ENCODE measurements at regions not wholly inside any gene's neighbourhood (a gene's known extent, or its start where the extent isn't known, plus 50 kb on each side); places are given as distances from the start of the nearest gene placed in this dataset.

GRCh38 chr13:23060959-23061358 is 119.8 kb upstream of the SGCG start:
- no peaks in the 10 kb centered on the region for H3K9me3 ChIP-seq
- no peaks in the 10 kb centered on the region for H3K4me1 ChIP-seq (ENCODE audit: control insufficient read depth in 1 of 2, insufficient read depth in 1 of 2, low read depth in 1 of 2, low read length in 1 of 2)
- H3K36me3 ChIP-seq: no peaks in the 10 kb centered on the region
- H3K27ac ChIP-seq: no peak overlapping the region
- H3K4me3 ChIP-seq (ENCODE audit: low read depth in 1 of 2, low read length in 1 of 2): no peak overlapping the region
- TF ChIP-seq CTCF (IDR thresholded peaks at IDR 0.05): no peak
- no peaks in the 10 kb centered on the region for H3K27me3 ChIP-seq

GRCh38 chr13:23067129-23067528 is 113.7 kb upstream of the SGCG start:
- Histone ChIP-seq H3K4me1 (ENCODE audit: control insufficient read depth in 1 of 2, insufficient read depth in 1 of 2, low read depth in 1 of 2, low read length in 1 of 2) (no peaks in the 10 kb centered on the region), H3K27ac (no peak overlapping the region), H3K4me3 (ENCODE audit: low read depth in 1 of 2, low read length in 1 of 2) (no peak overlapping the region), H3K9me3 (no peaks in the 10 kb centered on the region), H3K27me3 (no peaks in the 10 kb centered on the region), H3K36me3 (no peaks in the 10 kb centered on the region)
- TF ChIP-seq CTCF (IDR thresholded peaks at IDR 0.05): no peak

- H3K4me1 ChIP-seq (ENCODE audit: control insufficient read depth in 1 of 2, insufficient read depth in 1 of 2, low read depth in 1 of 2, low read length in 1 of 2): no peaks in the 10 kb centered on the region
- H3K27me3 ChIP-seq: no peaks in the 10 kb centered on the region
- no peak overlapping the region for H3K4me3 ChIP-seq (ENCODE audit: low read depth in 1 of 2, low read length in 1 of 2)
- H3K9me3 ChIP-seq: no peaks in the 10 kb centered on the region
- H3K36me3 ChIP-seq: no peaks in the 10 kb centered on the region
- H3K27ac ChIP-seq: no peak overlapping the region
- no peak for TF ChIP-seq CTCF (IDR thresholded peaks at IDR 0.05)
These were observed 111.2 kb upstream of the SGCG start for GRCh38 chr13:23069566-23069965.

- Histone ChIP-seq H3K9me3 (no peaks in the 10 kb centered on the region), H3K4me1 (ENCODE audit: control insufficient read depth in 1 of 2, insufficient read depth in 1 of 2, low read depth in 1 of 2, low read length in 1 of 2) (no peaks in the 10 kb centered on the region), H3K4me3 (ENCODE audit: low read depth in 1 of 2, low read length in 1 of 2) (no peak overlapping the region), H3K27me3 (no peaks in the 10 kb centered on the region), H3K27ac (no peak overlapping the region), H3K36me3 (no peaks in the 10 kb centered on the region)
- TF ChIP-seq CTCF (IDR thresholded peaks at IDR 0.05): no peak
These were observed 106.5 kb upstream of the SGCG start for GRCh38 chr13:23074075-23074828.

- no peaks in the 10 kb centered on the region for H3K36me3 ChIP-seq
- H3K4me1 ChIP-seq (ENCODE audit: control insufficient read depth in 1 of 2, insufficient read depth in 1 of 2, low read depth in 1 of 2, low read length in 1 of 2): no peaks in the 10 kb centered on the region
- H3K9me3 ChIP-seq: no peaks in the 10 kb centered on the region
- no peak overlapping the region for H3K4me3 ChIP-seq (ENCODE audit: low read depth in 1 of 2, low read length in 1 of 2)
- no peaks in the 10 kb centered on the region for H3K27me3 ChIP-seq
- no peak for TF ChIP-seq CTCF (IDR thresholded peaks at IDR 0.05)
- no peak overlapping the region for H3K27ac ChIP-seq
These were observed 99.6 kb upstream of the SGCG start for GRCh38 chr13:23081220-23081619.
